GM12865 (cell line): ENCODE measurements at regions not wholly inside any gene's neighbourhood (a gene's known extent, or its start where the extent isn't known, plus 50 kb on each side); places are given as distances from the start of the nearest gene placed in this dataset.

Experiments used
- DNase-seq: peaks from one replicate; pipeline ENCODE4 v3.0.0; 2010; ENCODE audit warnings: low read depth
- H3K4me3 ChIP-seq: 2 replicates; pipeline ENCODE4 v1.5.1; 2011; ENCODE audit warnings: mild to moderate bottlenecking, low read depth, low read length, control low read depth
- TF ChIP-seq, protein P1 (sequence below): IDR thresholded peaks from 2 replicates; pipeline ENCODE4 v1.5.1; 2011; ENCODE audit warnings: low read length, control low read depth, low read depth, inconsistent platforms; ENCODE audit not compliant: insufficient read depth; ENCODE audit errors: missing control alignments

DNA sequence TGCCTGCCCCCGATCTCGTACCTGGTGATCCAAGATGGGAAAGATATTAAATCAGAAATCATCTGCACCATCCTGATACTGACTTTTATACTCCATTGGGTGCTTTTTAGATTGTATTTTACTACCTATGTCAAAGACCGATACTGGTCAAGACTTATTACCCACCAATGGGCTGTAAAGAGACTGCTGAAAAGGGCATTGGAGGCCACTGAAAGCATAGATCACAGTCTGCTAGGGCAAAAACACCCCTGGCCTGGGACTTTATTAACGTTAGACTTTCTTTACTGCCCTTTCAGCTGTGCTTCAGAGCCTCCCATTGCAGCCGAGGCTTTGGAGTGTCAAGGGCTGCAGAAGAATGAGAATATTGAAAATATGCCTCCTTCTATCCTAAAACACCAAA, 472.8 kb upstream of the DDX18 start:
- DNase-seq, result no peak
- TF ChIP-seq, protein P1, sequence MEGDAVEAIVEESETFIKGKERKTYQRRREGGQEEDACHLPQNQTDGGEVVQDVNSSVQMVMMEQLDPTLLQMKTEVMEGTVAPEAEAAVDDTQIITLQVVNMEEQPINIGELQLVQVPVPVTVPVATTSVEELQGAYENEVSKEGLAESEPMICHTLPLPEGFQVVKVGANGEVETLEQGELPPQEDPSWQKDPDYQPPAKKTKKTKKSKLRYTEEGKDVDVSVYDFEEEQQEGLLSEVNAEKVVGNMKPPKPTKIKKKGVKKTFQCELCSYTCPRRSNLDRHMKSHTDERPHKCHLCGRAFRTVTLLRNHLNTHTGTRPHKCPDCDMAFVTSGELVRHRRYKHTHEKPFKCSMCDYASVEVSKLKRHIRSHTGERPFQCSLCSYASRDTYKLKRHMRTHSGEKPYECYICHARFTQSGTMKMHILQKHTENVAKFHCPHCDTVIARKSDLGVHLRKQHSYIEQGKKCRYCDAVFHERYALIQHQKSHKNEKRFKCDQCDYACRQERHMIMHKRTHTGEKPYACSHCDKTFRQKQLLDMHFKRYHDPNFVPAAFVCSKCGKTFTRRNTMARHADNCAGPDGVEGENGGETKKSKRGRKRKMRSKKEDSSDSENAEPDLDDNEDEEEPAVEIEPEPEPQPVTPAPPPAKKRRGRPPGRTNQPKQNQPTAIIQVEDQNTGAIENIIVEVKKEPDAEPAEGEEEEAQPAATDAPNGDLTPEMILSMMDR, result no peak
- no peak overlapping the region for H3K4me3 ChIP-seq

GRCh38 chr2:117342415-117342814, 472.1 kb upstream of the DDX18 start:
- no peak overlapping the region for H3K4me3 ChIP-seq
- DNase-seq, result no peak
- TF ChIP-seq, protein P1, result no peak

DNA sequence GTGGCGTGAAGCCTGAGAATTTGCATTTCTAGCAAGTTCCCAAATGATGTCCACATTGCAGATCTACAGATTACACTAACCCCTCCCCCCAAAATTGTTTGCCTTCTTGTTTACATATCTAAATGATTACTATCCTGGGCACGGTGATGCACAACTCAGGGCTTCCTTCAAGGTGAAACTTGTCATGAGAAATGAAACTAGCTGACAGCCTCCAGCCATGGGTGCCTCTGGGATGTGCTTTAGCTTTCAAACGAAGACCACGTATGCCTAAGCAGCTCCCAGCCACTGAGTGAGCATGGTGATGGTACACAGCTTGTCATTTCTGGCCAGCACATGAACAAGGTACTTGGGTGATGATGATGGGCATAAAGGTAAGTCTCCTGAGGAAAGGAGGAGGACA, 464.8 kb upstream of the DDX18 start:
- no peak overlapping the region for H3K4me3 ChIP-seq
- TF ChIP-seq, protein P1, result no peak
- DNase-seq, result no peak

DNA sequence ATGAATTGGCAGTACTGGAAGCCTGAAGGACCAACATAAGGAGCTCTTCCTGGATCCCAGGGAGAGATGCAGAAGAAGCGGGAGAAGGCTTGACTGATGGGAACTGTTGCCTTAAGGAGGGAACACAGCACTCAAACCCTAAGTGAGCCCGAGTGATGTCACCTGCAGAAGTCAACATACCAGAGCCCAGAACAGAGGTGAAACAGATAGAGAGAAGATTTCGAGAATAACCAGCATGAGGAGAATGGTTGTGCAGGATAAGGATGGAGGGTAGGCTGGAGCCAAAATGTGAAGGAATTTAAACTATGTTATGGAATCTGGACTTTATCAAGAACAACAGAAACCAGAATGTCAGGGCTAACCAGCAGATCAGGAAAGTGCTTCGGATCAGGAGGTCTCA, 463.1 kb upstream of the DDX18 start:
- DNase-seq, result no peak
- TF ChIP-seq, protein P1, result no peak
- H3K4me3 ChIP-seq, result no peak overlapping the region

DNA sequence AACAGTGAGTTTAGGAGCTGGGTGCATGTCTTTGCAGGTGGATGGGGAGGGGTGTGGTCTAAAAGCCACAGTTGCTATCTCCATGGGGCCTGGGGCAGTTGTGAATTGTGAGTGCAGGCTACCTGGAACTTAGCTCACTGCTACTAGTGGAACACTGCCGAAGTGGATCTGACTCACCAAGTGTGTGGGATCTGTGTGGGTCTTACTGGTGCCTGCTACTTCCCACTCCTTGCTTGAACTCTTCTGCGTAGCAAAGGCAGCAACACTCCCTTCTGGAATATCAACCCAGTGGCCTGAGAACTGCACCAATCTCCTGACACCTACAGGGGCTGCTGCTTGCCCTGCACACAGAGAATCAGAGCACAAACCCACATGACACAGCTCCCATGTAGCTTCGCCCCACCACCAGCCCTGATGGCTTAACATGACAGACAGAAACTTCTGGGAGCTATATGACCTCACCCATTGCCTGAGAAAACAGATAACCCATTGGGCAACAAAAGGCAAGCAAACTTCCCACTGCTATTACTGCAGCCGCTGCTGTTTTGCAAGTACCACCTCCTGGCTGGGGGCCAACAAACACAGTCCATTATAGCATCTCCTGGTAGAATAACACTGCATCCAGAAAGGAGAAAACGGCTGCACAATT, 455.1 kb upstream of the DDX18 start:
- TF ChIP-seq, protein P1, result no peak
- DNase-seq, result no peak
- no peak overlapping the region for H3K4me3 ChIP-seq

- DNase-seq, result no peak
- H3K4me3 ChIP-seq, result no peak overlapping the region
- TF ChIP-seq, protein P1, result no peak
Observed at GRCh38 chr2:117360586-117360985, 453.9 kb upstream of the DDX18 start.

DNA sequence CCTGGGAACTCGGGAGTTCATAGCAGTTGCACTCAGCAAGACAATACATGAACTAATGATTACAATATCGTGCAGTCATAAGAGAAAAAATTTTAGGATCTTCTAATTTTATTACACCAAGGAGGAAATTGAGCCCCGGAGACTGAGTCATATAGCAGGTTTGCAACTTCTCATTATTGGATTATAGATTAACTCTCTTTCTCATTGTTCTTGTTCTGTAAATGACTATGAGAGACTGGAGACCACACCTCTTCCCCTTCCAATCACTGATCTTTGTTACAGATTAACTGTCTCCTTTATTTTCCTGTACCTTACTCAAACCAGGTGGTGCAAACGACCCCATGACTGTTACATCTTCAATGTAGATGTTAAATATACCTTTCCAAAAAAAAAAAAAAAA, 435.8 kb upstream of the DDX18 start:
- TF ChIP-seq, protein P1, result no peak
- H3K4me3 ChIP-seq, result no peak overlapping the region
- DNase-seq, result no peak
